ENCODE measurements at regions not wholly inside any gene's neighbourhood (a gene's known extent, or its start where the extent isn't known, plus 50 kb on each side); places are given as distances from the start of the nearest gene placed in this dataset.

GRCh38 chr12:25829192-25829591, 129.3 kb upstream of the RASSF8 start:
- intact Hi-C loops (cut with DNase I), result no loop called here
- H3K27me3 ChIP-seq, result no peaks in the 10 kb centered on the region
- H3K4me3 ChIP-seq, result no peak overlapping the region
- WGBS, 3 donors, result 38 to 59% (median 57%) methylated on average over 3 of the region's 3 CpGs
- no peak for TF ChIP-seq POLR2A (IDR thresholded peaks at IDR 0.05)
- no peak for TF ChIP-seq CTCF (IDR thresholded peaks at IDR 0.05)
- no peak for TF ChIP-seq EP300 (IDR thresholded peaks at IDR 0.05)
- no peaks in the 10 kb centered on the region for H3K4me1 ChIP-seq (ENCODE audit: insufficient read depth)
- no peak for DNase-seq
- no peak overlapping the region for H3K27ac ChIP-seq
- no peaks in the 10 kb centered on the region for H3K9me3 ChIP-seq
- no peaks in the 10 kb centered on the region for H3K36me3 ChIP-seq

GRCh38 chr12:25830456-25830855, 128.0 kb upstream of the RASSF8 start:
- no peaks in the 10 kb centered on the region for H3K36me3 ChIP-seq
- no peaks in the 10 kb centered on the region for H3K27me3 ChIP-seq
- WGBS, 3 donors, result 66 to 81% (median 72%) methylated on average over 7 of the region's 7 CpGs
- no peak overlapping the region for H3K4me3 ChIP-seq
- H3K27ac ChIP-seq, result no peak overlapping the region
- TF ChIP-seq CTCF (IDR thresholded peaks at IDR 0.05) (no peak), EP300 (IDR thresholded peaks at IDR 0.05) (no peak), POLR2A (IDR thresholded peaks at IDR 0.05) (no peak)
- no peak for DNase-seq
- H3K9me3 ChIP-seq, result no peaks in the 10 kb centered on the region
- no peaks in the 10 kb centered on the region for H3K4me1 ChIP-seq (ENCODE audit: insufficient read depth)
- intact Hi-C loops (cut with DNase I), result no loop called here

- no peak for DNase-seq
- Histone ChIP-seq H3K4me1 (ENCODE audit: insufficient read depth) (no peaks in the 10 kb centered on the region), H3K36me3 (no peaks in the 10 kb centered on the region), H3K27me3 (no peaks in the 10 kb centered on the region), H3K4me3 (no peak overlapping the region), H3K27ac (no peak overlapping the region), H3K9me3 (no peaks in the 10 kb centered on the region)
- intact Hi-C loops (cut with DNase I), result no loop called here
- 65 to 77% (median 70%) methylated on average over 2 of the region's 2 CpGs for WGBS, 3 donors
- no peak for TF ChIP-seq CTCF (IDR thresholded peaks at IDR 0.05)
- no peak for TF ChIP-seq POLR2A (IDR thresholded peaks at IDR 0.05)
- no peak for TF ChIP-seq EP300 (IDR thresholded peaks at IDR 0.05)
These were observed 124.8 kb upstream of the RASSF8 start for GRCh38 chr12:25833657-25834056.

DNA sequence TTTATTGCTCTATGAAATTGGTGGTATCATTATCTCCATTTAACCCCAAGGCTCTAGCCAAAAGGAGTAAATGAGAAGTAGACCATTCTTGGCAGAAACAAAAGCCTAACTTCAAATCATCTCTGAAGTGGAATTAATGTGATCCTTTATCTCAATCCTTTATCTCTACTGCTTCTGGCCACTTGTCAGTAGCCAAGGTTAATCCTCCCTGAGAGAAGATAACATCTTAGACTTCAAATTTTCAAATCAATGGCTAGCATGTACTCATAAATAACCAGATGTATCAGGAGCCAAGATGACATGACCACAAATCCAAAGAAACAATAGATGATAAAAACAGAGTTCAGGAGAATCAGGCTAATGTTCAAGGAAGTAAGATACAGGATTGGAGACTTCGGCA, 123.1 kb upstream of the RASSF8 start:
- H3K27ac ChIP-seq, result no peak overlapping the region
- no peaks in the 10 kb centered on the region for H3K9me3 ChIP-seq
- no peak for DNase-seq
- H3K36me3 ChIP-seq, result no peaks in the 10 kb centered on the region
- H3K4me3 ChIP-seq, result no peak overlapping the region
- intact Hi-C loops (cut with DNase I), result no loop called here
- H3K4me1 ChIP-seq (ENCODE audit: insufficient read depth), result no peaks in the 10 kb centered on the region
- no peaks in the 10 kb centered on the region for H3K27me3 ChIP-seq
- 75 to 77% (median 75%) methylated on average over 1 of the region's 1 CpG for WGBS, 3 donors
- no peak for TF ChIP-seq CTCF (IDR thresholded peaks at IDR 0.05)
- TF ChIP-seq POLR2A (IDR thresholded peaks at IDR 0.05), result no peak
- TF ChIP-seq EP300 (IDR thresholded peaks at IDR 0.05), result no peak

- 87 to 88% (median 87%) methylated on average over 3 of the region's 3 CpGs for WGBS, 3 donors
- no peak overlapping the region for H3K4me3 ChIP-seq
- no peaks in the 10 kb centered on the region for H3K4me1 ChIP-seq (ENCODE audit: insufficient read depth)
- H3K36me3 ChIP-seq, result no peaks in the 10 kb centered on the region
- intact Hi-C loops (cut with DNase I), result no loop called here
- H3K9me3 ChIP-seq, result no peaks in the 10 kb centered on the region
- no peaks in the 10 kb centered on the region for H3K27me3 ChIP-seq
- H3K27ac ChIP-seq, result no peak overlapping the region
- no peak for DNase-seq
- TF ChIP-seq CTCF (IDR thresholded peaks at IDR 0.05) (no peak), EP300 (IDR thresholded peaks at IDR 0.05) (no peak), POLR2A (IDR thresholded peaks at IDR 0.05) (no peak)
These were observed 120.5 kb upstream of the RASSF8 start for GRCh38 chr12:25838007-25838406.
